ENCODE measurements at regions not wholly inside any gene's neighbourhood (a gene's known extent, or its start where the extent isn't known, plus 50 kb on each side); places are given as distances from the start of the nearest gene placed in this dataset.
"Not testable (repeated sequence)": the region's sequence is repeated elsewhere in the genome, so short reads cannot be mapped to it uniquely, and the experiment has no call there.

GRCh38 chr7:135872861-135873260 is 104.3 kb downstream of the MTPN start:
- DNase-seq = not testable (repeated sequence)

- DNase-seq = no peak
Observed at GRCh38 chr7:135862586-135863340, 114.2 kb upstream of the FAM180A start.

GRCh38 chr7:135859538-135859937 is 110.9 kb upstream of the FAM180A start:
- no peak for DNase-seq

- DNase-seq = no peak
Observed at GRCh38 chr7:135858851-135859250, 110.2 kb upstream of the FAM180A start.

GRCh38 chr7:135858379-135858778 is 109.8 kb upstream of the FAM180A start:
- no peak for DNase-seq

GRCh38 chr7:135857519-135858274 is 109.1 kb upstream of the FAM180A start:
- DNase-seq = no peak

GRCh38 chr7:135856356-135857144 is 107.9 kb upstream of the FAM180A start:
- no peak for DNase-seq

- no peak for DNase-seq
Observed at GRCh38 chr7:135855846-135856245, 107.2 kb upstream of the FAM180A start.

- DNase-seq = no peak
Observed at GRCh38 chr7:135853499-135853898, 104.9 kb upstream of the FAM180A start.

- no peak for DNase-seq
Observed at GRCh38 chr7:135853008-135853407, 104.4 kb upstream of the FAM180A start.

GRCh38 chr7:135847242-135847641 is 98.6 kb upstream of the FAM180A start:
- no peak for DNase-seq

- no peak for DNase-seq
Observed at GRCh38 chr7:135846339-135846738, 97.7 kb upstream of the FAM180A start.

GRCh38 chr7:135845415-135846075 is 96.9 kb upstream of the FAM180A start:
- no peak for DNase-seq

GRCh38 chr7:135844903-135845302 is 96.3 kb upstream of the FAM180A start:
- no peak for DNase-seq

GRCh38 chr7:135843214-135843613 is 94.6 kb upstream of the FAM180A start:
- no peak for DNase-seq

GRCh38 chr7:135842446-135843179 is 94.0 kb upstream of the FAM180A start:
- DNase-seq = no peak

GRCh38 chr7:135840591-135840990 is 92.0 kb upstream of the FAM180A start:
- no peak for DNase-seq

- DNase-seq = no peak
Observed at GRCh38 chr7:135837675-135838074, 89.1 kb upstream of the FAM180A start.

- DNase-seq = no peak
Observed at GRCh38 chr7:135834266-135834665, 85.7 kb upstream of the FAM180A start.

GRCh38 chr7:135833642-135834041 is 85.0 kb upstream of the FAM180A start:
- no peak for DNase-seq

- DNase-seq = no peak
Observed at GRCh38 chr7:135831455-135832195, 83.0 kb upstream of the FAM180A start.

GRCh38 chr7:135828604-135829003 is 80.0 kb upstream of the FAM180A start:
- no peak for DNase-seq
